ENCODE measurements at regions not wholly inside any gene's neighbourhood (a gene's known extent, or its start where the extent isn't known, plus 50 kb on each side); places are given as distances from the start of the nearest gene placed in this dataset.

DNA sequence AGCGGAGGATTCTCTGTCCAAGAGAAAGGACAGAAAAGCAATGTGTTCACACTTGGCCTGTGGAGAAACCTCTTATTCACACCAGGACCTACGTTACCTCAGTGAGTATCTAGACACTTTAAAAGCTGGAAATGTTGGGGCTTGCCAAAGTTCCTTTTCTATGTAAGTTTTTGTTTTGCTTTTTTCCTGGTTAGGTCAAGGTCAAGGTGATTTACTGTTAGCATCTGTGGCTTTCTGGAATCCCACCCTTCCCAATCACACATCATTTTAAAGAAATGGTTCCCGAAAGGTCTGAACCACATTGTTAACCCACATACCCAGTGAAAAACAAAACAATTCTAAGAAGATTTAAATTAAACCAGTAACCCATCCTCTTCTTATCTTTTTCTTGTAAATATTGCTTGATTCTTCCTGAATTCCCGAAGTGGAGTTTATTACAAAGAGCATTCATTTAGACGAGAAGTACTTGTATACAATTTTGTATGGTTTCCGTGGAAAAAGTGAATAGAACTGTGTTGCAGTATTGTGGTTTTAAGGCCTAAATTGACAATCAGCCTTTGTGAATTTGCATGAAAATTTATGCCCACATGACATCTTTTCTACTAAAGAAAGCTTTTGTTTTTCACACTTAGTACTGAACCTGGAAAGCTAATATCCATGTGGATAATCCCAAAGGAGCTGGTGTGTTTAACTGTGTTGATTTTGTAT is 827.0 kb upstream of the IGFBP3 start:
- no peak for ATAC-seq
- intact Hi-C loops (cut with DNase I), result loop anchor here in 1 of 10 donors (10.0 kb wide), 1 partner anchor 133 kb away; no protein-coding TSS in a partner anchor
- Histone ChIP-seq H3K36me3 (no peaks in the 10 kb centered on the region), H3K27ac (no peak overlapping the region), H3K4me1 (peaks cover 0 to 15% (median under 1%) of the 10 kb centered on the region in 12 donors), H3K27me3 (no peaks in the 10 kb centered on the region), H3K9me3 (no peaks in the 10 kb centered on the region), H3K4me3 (no peak overlapping the region)
- WGBS, 4 donors, result 92 to 96% (median 93%) methylated on average over 6 of the region's 6 CpGs
- no peak for DNase-seq
- TF ChIP-seq CTCF (IDR thresholded peaks at IDR 0.05) (no peak), POLR2A (IDR thresholded peaks at IDR 0.05) (no peak)

- no peak for ATAC-seq
- no peaks in the 10 kb centered on the region for H3K9me3 ChIP-seq
- WGBS, 4 donors, result 80 to 89% (median 84%) methylated on average over 13 of the region's 13 CpGs
- DNase-seq, result no peak
- no peaks in the 10 kb centered on the region for H3K36me3 ChIP-seq
- intact Hi-C loops (cut with DNase I), result loop anchor here in 1 of 10 donors (10.0 kb wide), 1 partner anchor 132 kb away; no protein-coding TSS in a partner anchor
- peaks cover 0 to 6% (median 0%) of the 10 kb centered on the region in 12 donors for H3K4me1 ChIP-seq
- TF ChIP-seq POLR2A (IDR thresholded peaks at IDR 0.05) (no peak), CTCF (IDR thresholded peaks at IDR 0.05) (no peak)
- no peak overlapping the region for H3K27ac ChIP-seq
- H3K4me3 ChIP-seq, result no peak overlapping the region
- H3K27me3 ChIP-seq, result no peaks in the 10 kb centered on the region
Observed at GRCh38 chr7:46746695-46747687, 825.9 kb upstream of the IGFBP3 start.

- peak in 3 of 4 donors; percentile 44 to 67 (median 48) for ATAC-seq
- Histone ChIP-seq H3K27me3 (no peaks in the 10 kb centered on the region), H3K27ac (no peak overlapping the region), H3K4me1 (peaks cover 0 to 6% (median 0%) of the 10 kb centered on the region in 12 donors), H3K4me3 (no peak overlapping the region), H3K9me3 (no peaks in the 10 kb centered on the region), H3K36me3 (no peaks in the 10 kb centered on the region)
- intact Hi-C loops (cut with DNase I), result loop anchor here in 1 of 10 donors (10.0 kb wide), 1 partner anchor 131 kb away; no protein-coding TSS in a partner anchor
- WGBS, 4 donors, result 60 to 65% (median 63%) methylated on average over 3 of the region's 3 CpGs
- no peak for TF ChIP-seq POLR2A (IDR thresholded peaks at IDR 0.05)
- TF ChIP-seq CTCF (IDR thresholded peaks at IDR 0.05), result peak in 8 of 12 donors; percentile 6 to 37 (median 14)
- DNase-seq, result no peak
Observed at GRCh38 chr7:46745707-46746090, 824.6 kb upstream of the IGFBP3 start.

Measured in heart left ventricle (tissue), 16 donors.